ENCODE measurements at regions not wholly inside any gene's neighbourhood (a gene's known extent, or its start where the extent isn't known, plus 50 kb on each side); places are given as distances from the start of the nearest gene placed in this dataset.

- no peak for DNase-seq
These were observed 62.4 kb upstream of the PCSK6 start for GRCh38 chr15:101551696-101552591.

GRCh38 chr15:101550124-101550523, 60.6 kb upstream of the PCSK6 start:
- no peak for DNase-seq

GRCh38 chr15:101549647-101550046, 60.1 kb upstream of the PCSK6 start:
- no peak for DNase-seq

- DNase-seq: no peak
These were observed 58.2 kb upstream of the PCSK6 start for GRCh38 chr15:101547737-101548136.

GRCh38 chr15:101545548-101546505, 56.3 kb upstream of the PCSK6 start:
- no peak for DNase-seq

- DNase-seq: no peak
These were observed 55.1 kb upstream of the PCSK6 start for GRCh38 chr15:101544613-101544945.

GRCh38 chr15:101543926-101544612, 54.6 kb upstream of the PCSK6 start:
- no peak for DNase-seq

- no peak for DNase-seq
These were observed 53.9 kb upstream of the PCSK6 start for GRCh38 chr15:101543431-101543830.

GRCh38 chr15:101543026-101543390, 53.5 kb upstream of the PCSK6 start:
- DNase-seq: no peak

GRCh38 chr15:101542306-101543025, 53.0 kb upstream of the PCSK6 start:
- DNase-seq: no peak

GRCh38 chr15:101541501-101542292, 52.2 kb upstream of the PCSK6 start:
- no peak for DNase-seq

- no peak for DNase-seq
These were observed 51.2 kb upstream of the PCSK6 start for GRCh38 chr15:101540480-101541239.

- no peak for DNase-seq
These were observed 50.4 kb upstream of the PCSK6 start for GRCh38 chr15:101539930-101540329.

GRCh38 chr15:101539492-101539891, 50.0 kb upstream of the PCSK6 start:
- DNase-seq: no peak

Measured in T1000 (cell line).